SH-SY5Y (cell line): ENCODE measurements at regions not wholly inside any gene's neighbourhood (a gene's known extent, or its start where the extent isn't known, plus 50 kb on each side); places are given as distances from the start of the nearest gene placed in this dataset.

ENCODE experiments used
- GATA2 ChIP-seq: IDR thresholded peaks from 2 replicates; pipeline ENCODE4 v1.6.1; 2011; ENCODE audit warnings: mild to moderate bottlenecking, low read depth, low read length
- GATA3 ChIP-seq: IDR thresholded peaks from 2 replicates; pipeline ENCODE4 v1.6.1; 2011; ENCODE audit warnings: low read depth, mild to moderate bottlenecking, low read length, moderate library complexity

DNA sequence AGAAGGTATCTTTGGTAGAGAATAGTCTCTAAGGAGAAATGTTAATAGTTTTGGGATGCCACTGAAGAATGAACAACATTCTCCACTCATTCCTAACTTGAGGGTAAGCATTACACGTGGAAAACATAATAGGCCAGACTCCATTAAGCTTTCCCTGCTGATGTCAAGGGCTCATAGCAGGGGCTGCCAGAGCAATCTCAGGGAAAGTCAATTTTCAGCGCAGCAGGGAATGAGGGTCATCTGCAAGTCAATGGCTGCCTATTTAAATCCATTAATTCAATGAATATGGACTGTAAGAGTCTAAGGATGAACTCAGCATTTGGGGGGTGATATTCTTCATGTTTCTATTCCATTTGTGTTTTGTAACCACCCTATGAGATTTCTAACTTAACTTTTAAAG is 144.2 kb upstream of the ARL4C start:
- TF ChIP-seq GATA2 = no peak
- TF ChIP-seq GATA3 = no peak
